Progenitor cell of endocrine pancreas (in vitro differentiated cells): ENCODE measurements at regions not wholly inside any gene's neighbourhood (a gene's known extent, or its start where the extent isn't known, plus 50 kb on each side); places are given as distances from the start of the nearest gene placed in this dataset.

Experiments
- DNase-seq: peaks from one replicate; pipeline ENCODE4 v3.0.0; 2021; ENCODE audit warnings: low spot score; ENCODE audit not compliant: unreplicated experiment
- H3K27ac Mint-ChIP-seq: 2 replicates; pipeline ENCODE4 v1.8.0; 2021; ENCODE audit warnings: mild to moderate bottlenecking, moderate library complexity, mixed read lengths
- H3K27me3 Mint-ChIP-seq: 2 replicates; pipeline ENCODE4 v1.8.0; 2021; ENCODE audit warnings: mixed read lengths
- H3K36me3 Mint-ChIP-seq: 2 replicates; pipeline ENCODE4 v1.8.0; 2022; ENCODE audit warnings: mixed read lengths; ENCODE audit not compliant: insufficient read depth
- H3K4me1 Mint-ChIP-seq: 2 replicates; pipeline ENCODE4 v1.8.0; 2021; ENCODE audit warnings: low read depth, mixed read lengths
- H3K4me3 Mint-ChIP-seq: 2 replicates; pipeline ENCODE4 v1.8.0; 2021; ENCODE audit warnings: low read depth, mild to moderate bottlenecking, moderate library complexity, mixed read lengths
- H3K9me3 Mint-ChIP-seq: 2 replicates; pipeline ENCODE4 v1.8.0; 2021; ENCODE audit warnings: low read depth, mixed read lengths
- CTCF ChIP-seq: fragments of 200-600 bp; sonication (generic); IDR thresholded peaks from one replicate; pipeline ENCODE4 v1.5.0; 2021; ENCODE audit warnings: antibody characterized with exemption, mild to moderate bottlenecking; ENCODE audit not compliant: unreplicated experiment

GRCh38 chr10:107717046-107717445, 552.5 kb upstream of the SORCS1 start:
- no peaks in the 10 kb centered on the region for H3K36me3 Mint-ChIP-seq
- no peak overlapping the region for H3K4me3 Mint-ChIP-seq
- DNase-seq = no peak
- peaks cover 6% of the 10 kb centered on the region for H3K9me3 Mint-ChIP-seq
- no peak for TF ChIP-seq CTCF
- H3K4me1 Mint-ChIP-seq = peaks cover 10% of the 10 kb centered on the region
- H3K27me3 Mint-ChIP-seq = no peaks in the 10 kb centered on the region
- H3K27ac Mint-ChIP-seq = no peak overlapping the region

- no peak for TF ChIP-seq CTCF
- Mint-ChIP-seq H3K27ac (no peak overlapping the region), H3K4me3 (no peak overlapping the region), H3K9me3 (peaks cover 3% of the 10 kb centered on the region), H3K4me1 (peaks cover 10% of the 10 kb centered on the region), H3K27me3 (no peaks in the 10 kb centered on the region), H3K36me3 (no peaks in the 10 kb centered on the region)
- DNase-seq = no peak
Observed at GRCh38 chr10:107715565-107715964, 551.1 kb upstream of the SORCS1 start.

- no peaks in the 10 kb centered on the region for H3K36me3 Mint-ChIP-seq
- no peak for DNase-seq
- no peaks in the 10 kb centered on the region for H3K4me1 Mint-ChIP-seq
- no peak overlapping the region for H3K27ac Mint-ChIP-seq
- TF ChIP-seq CTCF = no peak
- H3K4me3 Mint-ChIP-seq = no peak overlapping the region
- no peaks in the 10 kb centered on the region for H3K9me3 Mint-ChIP-seq
- H3K27me3 Mint-ChIP-seq = no peaks in the 10 kb centered on the region
Observed at GRCh38 chr10:107708981-107709380, 544.5 kb upstream of the SORCS1 start.

GRCh38 chr10:107706096-107706725, 541.7 kb upstream of the SORCS1 start:
- Mint-ChIP-seq H3K27ac (no peak overlapping the region), H3K27me3 (no peaks in the 10 kb centered on the region), H3K4me3 (no peak overlapping the region), H3K36me3 (no peaks in the 10 kb centered on the region), H3K4me1 (no peaks in the 10 kb centered on the region), H3K9me3 (no peaks in the 10 kb centered on the region)
- no peak for DNase-seq
- no peak for TF ChIP-seq CTCF

GRCh38 chr10:107701943-107702342, 537.4 kb upstream of the SORCS1 start:
- Mint-ChIP-seq H3K27ac (no peak overlapping the region), H3K4me1 (no peaks in the 10 kb centered on the region), H3K9me3 (no peaks in the 10 kb centered on the region), H3K4me3 (no peak overlapping the region), H3K27me3 (no peaks in the 10 kb centered on the region), H3K36me3 (no peaks in the 10 kb centered on the region)
- no peak for DNase-seq
- TF ChIP-seq CTCF = no peak
